Astrocyte of the cerebellum (primary cell): ENCODE measurements at regions not wholly inside any gene's neighbourhood (a gene's known extent, or its start where the extent isn't known, plus 50 kb on each side); places are given as distances from the start of the nearest gene placed in this dataset.
A peak's percentile ranks its signal among the peaks of the same experiment; 100 is the strongest.
"Not testable (repeated sequence)": the region's sequence is repeated elsewhere in the genome, so short reads cannot be mapped to it uniquely, and the experiment has no call there.

ENCODE experiments used
- DNase-seq: peaks from one replicate; pipeline ENCODE4 v3.0.0-alpha.2; 2011; ENCODE audit warnings: low read depth
- H3K4me3 ChIP-seq: 2 replicates; pipeline ENCODE4 v1.5.1; 2011; ENCODE audit warnings: mild to moderate bottlenecking, low read depth, low read length, moderate library complexity
- in situ Hi-C: cut with HindIII; loops from 2 replicates; pipeline ENCODE4 v1.10.0; 2017; ENCODE audit warnings: low sequenced_read_pairs
- TF ChIP-seq, protein P1 (sequence below): IDR thresholded peaks from 2 replicates; pipeline ENCODE4 v1.5.1; 2012; ENCODE audit warnings: low read length, low read depth, moderate library complexity, mild to moderate bottlenecking; ENCODE audit errors: missing control alignments

DNA sequence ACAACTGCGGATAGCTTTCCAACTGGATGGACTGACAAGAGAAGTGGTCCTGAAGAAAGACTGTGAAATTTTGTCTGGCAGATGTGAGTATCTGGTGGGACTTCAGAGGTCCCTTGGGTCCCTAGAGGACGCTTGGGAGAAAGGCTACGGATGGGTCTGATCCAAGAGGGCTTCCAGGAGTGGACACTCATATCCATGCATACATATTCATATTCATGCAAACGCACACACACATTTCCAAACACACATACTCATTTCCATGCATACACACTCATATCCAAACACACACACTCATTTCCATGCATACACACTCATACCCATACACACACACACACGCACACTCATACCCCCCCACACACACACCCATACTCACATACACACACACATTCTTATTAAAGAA is 200.2 kb upstream of the DDX18 start:
- DNase-seq: no peak
- TF ChIP-seq, protein P1, sequence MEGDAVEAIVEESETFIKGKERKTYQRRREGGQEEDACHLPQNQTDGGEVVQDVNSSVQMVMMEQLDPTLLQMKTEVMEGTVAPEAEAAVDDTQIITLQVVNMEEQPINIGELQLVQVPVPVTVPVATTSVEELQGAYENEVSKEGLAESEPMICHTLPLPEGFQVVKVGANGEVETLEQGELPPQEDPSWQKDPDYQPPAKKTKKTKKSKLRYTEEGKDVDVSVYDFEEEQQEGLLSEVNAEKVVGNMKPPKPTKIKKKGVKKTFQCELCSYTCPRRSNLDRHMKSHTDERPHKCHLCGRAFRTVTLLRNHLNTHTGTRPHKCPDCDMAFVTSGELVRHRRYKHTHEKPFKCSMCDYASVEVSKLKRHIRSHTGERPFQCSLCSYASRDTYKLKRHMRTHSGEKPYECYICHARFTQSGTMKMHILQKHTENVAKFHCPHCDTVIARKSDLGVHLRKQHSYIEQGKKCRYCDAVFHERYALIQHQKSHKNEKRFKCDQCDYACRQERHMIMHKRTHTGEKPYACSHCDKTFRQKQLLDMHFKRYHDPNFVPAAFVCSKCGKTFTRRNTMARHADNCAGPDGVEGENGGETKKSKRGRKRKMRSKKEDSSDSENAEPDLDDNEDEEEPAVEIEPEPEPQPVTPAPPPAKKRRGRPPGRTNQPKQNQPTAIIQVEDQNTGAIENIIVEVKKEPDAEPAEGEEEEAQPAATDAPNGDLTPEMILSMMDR: no peak
- in situ Hi-C loops: no loop called here
- H3K4me3 ChIP-seq: no peak overlapping the region

DNA sequence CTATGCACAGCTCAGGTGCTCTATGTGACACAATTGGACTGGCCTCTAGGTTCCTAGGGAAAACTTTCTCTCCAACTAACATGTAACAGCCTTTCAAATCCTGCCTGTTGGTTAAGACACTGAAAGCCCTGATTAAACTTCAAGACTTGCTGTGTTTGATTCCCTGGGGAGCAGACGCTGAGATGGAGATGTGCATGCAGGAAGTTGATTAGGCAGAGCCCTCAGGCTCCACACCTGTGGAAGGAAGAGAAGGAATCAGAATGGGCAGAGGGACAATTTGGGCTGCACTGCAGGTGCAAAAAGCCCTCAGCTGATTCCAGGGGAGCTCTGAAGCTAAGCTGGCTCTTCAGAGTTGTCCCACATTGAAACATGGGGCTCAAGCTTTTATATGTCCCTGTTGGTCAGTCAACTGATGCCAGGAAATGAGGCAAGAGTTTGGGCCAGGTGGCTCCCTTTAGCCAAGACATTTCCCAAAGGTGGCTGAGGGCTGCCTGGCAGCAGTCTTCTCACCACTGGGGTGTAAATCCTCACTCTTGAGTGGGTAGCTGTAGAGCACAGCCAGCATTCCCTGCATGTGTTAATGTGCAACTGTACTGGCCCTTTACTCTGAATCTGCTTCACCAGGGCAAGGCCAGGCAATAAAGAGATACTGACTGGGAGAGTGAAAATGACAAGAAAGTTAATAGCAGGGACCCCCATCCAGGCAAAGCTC is 199.5 kb upstream of the DDX18 start:
- no peak overlapping the region for H3K4me3 ChIP-seq
- in situ Hi-C loops: no loop called here
- TF ChIP-seq, protein P1: no peak
- no peak for DNase-seq

DNA sequence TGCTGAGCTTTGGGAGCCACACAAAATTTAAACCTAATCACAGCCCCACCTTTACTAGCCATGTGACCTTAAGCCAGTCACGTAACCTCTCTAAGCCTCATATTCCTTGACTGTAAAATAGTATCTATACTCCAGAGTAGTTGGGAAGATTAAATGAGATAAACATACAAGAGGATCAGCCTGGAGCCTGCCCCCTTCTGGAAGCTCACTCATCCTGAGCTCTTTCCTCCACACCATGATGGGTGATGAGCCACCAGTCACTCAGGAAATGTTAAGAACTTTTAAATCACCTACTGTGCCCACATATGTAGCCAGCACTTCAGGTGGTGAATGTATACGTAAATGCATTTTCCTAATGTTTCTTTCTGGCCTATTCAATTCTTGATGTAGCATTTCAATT is 195.9 kb upstream of the DDX18 start:
- in situ Hi-C loops: no loop called here
- no peak for DNase-seq
- H3K4me3 ChIP-seq: no peak overlapping the region
- TF ChIP-seq, protein P1: no peak

DNA sequence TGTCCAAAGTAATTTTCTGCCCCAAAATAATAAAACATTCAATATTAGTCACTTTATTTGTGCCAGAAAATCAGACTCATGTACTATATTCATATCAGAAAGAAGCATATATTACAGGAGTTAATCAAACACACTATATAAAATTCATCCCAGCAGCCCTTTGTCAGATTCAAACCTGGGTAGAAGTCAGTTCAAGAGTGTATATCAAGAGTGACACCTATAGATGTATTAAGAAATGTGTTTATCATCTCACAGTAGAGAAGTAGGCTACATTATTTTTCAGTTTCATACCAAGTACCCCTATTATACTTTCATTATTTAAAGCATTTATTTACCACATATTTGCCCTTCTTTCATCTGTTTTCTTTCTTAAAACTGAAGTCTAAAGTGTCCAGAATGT is 193.2 kb upstream of the DDX18 start:
- TF ChIP-seq, protein P1: no peak
- in situ Hi-C loops: no loop called here
- H3K4me3 ChIP-seq: no peak overlapping the region
- DNase-seq: no peak

DNA sequence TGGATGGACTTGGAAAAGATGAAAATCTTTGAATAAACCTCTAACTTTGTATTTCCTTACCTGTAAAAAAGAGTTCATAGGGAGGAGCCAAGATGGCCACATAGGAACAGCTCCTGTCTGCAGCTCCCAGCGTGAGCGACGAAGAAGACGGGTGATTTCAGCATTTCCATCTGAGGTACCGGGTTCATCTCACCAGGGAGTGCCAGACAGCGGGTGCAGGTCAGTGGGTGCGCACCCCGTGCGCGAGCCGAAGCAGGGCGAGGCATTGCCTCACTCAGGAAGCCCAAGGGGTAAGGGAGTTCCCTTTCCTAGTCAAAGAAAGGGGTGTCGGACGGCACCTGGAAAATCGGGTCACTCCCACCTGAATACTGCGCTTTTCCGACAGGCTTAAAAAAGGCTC is 191.3 kb upstream of the DDX18 start:
- in situ Hi-C loops, DNase-seq: not testable (repeated sequence)
- peak overlapping the region; percentile 19 for H3K4me3 ChIP-seq

DNA sequence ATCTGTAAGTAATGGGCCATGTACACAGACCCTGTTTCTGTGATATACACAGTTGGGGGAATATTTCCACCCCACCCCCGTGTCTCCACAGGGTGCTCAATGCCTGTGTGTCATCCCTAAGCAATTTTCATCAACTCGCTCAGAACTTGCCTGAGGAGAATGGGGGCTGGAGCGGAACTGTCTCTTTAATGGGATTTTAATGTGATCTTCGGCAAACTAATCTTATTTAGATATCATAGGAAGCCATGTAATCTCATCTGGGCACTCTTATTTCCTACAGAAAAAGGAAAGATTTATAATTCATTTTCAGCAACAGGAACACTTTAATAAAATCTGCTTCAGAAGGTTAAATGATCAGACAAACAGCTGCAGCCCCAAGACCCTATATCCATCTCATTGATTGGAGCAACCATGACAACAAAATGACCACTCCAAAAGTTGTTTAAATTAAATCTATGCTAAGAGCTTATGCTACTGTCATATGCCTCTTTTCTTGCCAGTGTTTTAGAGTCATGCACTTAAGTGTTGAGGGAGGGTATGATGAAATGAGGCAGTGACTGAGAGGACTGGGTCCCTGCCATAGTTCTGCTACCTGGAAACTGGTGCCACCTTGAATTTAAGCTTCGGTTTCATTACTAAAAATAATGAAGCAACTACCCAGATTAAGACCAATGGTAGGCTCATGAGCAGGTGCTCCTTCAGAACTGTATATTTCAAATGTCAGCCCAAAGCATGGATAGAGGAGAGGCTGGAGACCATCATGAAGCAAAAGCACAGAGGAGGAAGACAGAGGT is 183.1 kb upstream of the DDX18 start:
- DNase-seq: no peak
- H3K4me3 ChIP-seq: no peak overlapping the region
- in situ Hi-C loops: no loop called here
- TF ChIP-seq, protein P1: no peak

DNA sequence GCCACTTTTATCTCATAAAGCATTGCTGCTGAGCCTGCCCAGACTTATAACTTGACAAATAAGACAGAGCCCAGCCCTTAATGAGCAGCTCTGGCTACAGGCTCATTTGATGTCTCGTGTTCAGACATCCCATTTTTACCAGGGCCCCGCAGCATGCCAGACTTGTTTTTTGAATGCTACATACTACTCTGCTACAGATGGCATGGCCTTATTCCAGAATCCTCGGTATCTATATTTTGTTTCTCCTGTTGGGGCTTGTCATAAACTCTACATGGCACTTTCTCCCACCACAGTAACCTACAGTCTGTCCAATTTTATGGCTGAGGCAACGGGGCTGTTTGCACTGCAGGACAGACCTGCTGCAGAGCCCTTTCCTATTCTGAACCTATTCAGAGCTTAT is 179.0 kb upstream of the DDX18 start:
- TF ChIP-seq, protein P1: no peak
- no peak overlapping the region for H3K4me3 ChIP-seq
- no peak for DNase-seq
- in situ Hi-C loops: no loop called here
